HEK293 (cell line): ENCODE measurements at regions not wholly inside any gene's neighbourhood (a gene's known extent, or its start where the extent isn't known, plus 50 kb on each side); places are given as distances from the start of the nearest gene placed in this dataset.
A peak's percentile ranks its signal among the peaks of the same experiment; 100 is the strongest.

Experiments used
- CTCF ChIA-PET: fragments of 350-600 bp; formaldehyde crosslinking; extraction: SDS; loops from one replicate; lab custom pipeline; 2021; ENCODE audit warnings: antibody characterized with exemption; lab: Yijun Ruan, JAX
- POLR2A ChIA-PET: fragments of 300-600 bp; formaldehyde crosslinking; extraction: SDS; loops from one replicate; lab custom pipeline; 2020; ENCODE audit warnings: antibody characterized with exemption, inconsistent platforms; lab: Yijun Ruan, JAX
- H3K27ac ChIP-seq: fragments of 200-500 bp; sonication (Bioruptor generic); 2 replicates; pipeline ENCODE4 v1.5.1; 2014; ENCODE audit warnings: low read depth, low read length, control low read depth, inconsistent platforms; ENCODE audit errors: extremely low read depth
- H3K36me3 ChIP-seq, 2 experiments: fragments of 200-500 bp in 1 of 2; sonication (Bioruptor generic) in 1 of 2; 1 replicate in 1 of 2; 2 replicates in 1 of 2; pipeline ENCODE4 v1.5.1; 2014 to 2017; ENCODE audit warnings: inconsistent platforms in 2 of 2, low read length in 2 of 2; ENCODE audit not compliant: control insufficient read depth in 2 of 2, insufficient read depth in 1 of 2
- H3K4me1 ChIP-seq: fragments of 200-500 bp; sonication (Bioruptor generic); 2 replicates; pipeline ENCODE4 v1.5.1; 2014; ENCODE audit warnings: mild to moderate bottlenecking, low read length, inconsistent platforms; ENCODE audit not compliant: control insufficient read depth, insufficient read depth
- H3K4me3 ChIP-seq: 2 replicates; pipeline ENCODE4 v1.5.1; 2011; ENCODE audit warnings: low read depth, mild to moderate bottlenecking, control low read depth, low read length, moderate library complexity
- H3K9me3 ChIP-seq: fragments of 200-500 bp; sonication (Bioruptor generic); 2 replicates; pipeline ENCODE4 v1.5.1; 2014; ENCODE audit warnings: low read depth, low read length, inconsistent platforms; ENCODE audit not compliant: control insufficient read depth, insufficient read depth
- EGR2 ChIP-seq: fragments of 450-650 bp; formaldehyde crosslinking; IDR thresholded peaks from 2 replicates; pipeline ENCODE4 v1.5.1; 2016; ENCODE audit warnings: low read depth, missing biosample characterization, missing genetic modification characterization
- GLIS2 ChIP-seq: fragments of 450-650 bp; formaldehyde crosslinking; IDR thresholded peaks from 2 replicates; pipeline ENCODE4 v1.5.1; 2016; ENCODE audit warnings: missing biosample characterization, missing genetic modification characterization
- KLF16 ChIP-seq: fragments of 450-650 bp; formaldehyde crosslinking; IDR thresholded peaks from 2 replicates; pipeline ENCODE4 v1.5.1; 2017; ENCODE audit warnings: missing biosample characterization, missing genetic modification characterization
- KLF8 ChIP-seq: fragments of 450-650 bp; formaldehyde crosslinking; IDR thresholded peaks from 2 replicates; pipeline ENCODE4 v1.5.1; 2016; ENCODE audit warnings: missing biosample characterization, missing genetic modification characterization
- PRDM2 ChIP-seq: fragments of 450-650 bp; formaldehyde crosslinking; IDR thresholded peaks from 2 replicates; pipeline ENCODE4 v1.5.1; 2016; ENCODE audit warnings: missing biosample characterization, missing genetic modification characterization, borderline replicate concordance
- SCRT1 ChIP-seq: fragments of 450-650 bp; formaldehyde crosslinking; IDR thresholded peaks from 2 replicates; pipeline ENCODE4 v1.5.1; 2016; ENCODE audit warnings: missing biosample characterization, missing genetic modification characterization, borderline replicate concordance
- SP7 ChIP-seq: fragments of 450-650 bp; formaldehyde crosslinking; IDR thresholded peaks from 2 replicates; pipeline ENCODE4 v1.5.1; 2016; ENCODE audit warnings: missing biosample characterization, missing genetic modification characterization
- TRIM28 ChIP-seq: IDR thresholded peaks from 2 replicates; pipeline ENCODE4 v1.6.1; 2011; ENCODE audit warnings: low read length, control low read depth, borderline replicate concordance
- ZBTB7A ChIP-seq: fragments of 450-650 bp; formaldehyde crosslinking; IDR thresholded peaks from 2 replicates; pipeline ENCODE4 v1.5.1; 2016; ENCODE audit warnings: low read depth, missing biosample characterization, missing genetic modification characterization
- ZNF132 ChIP-seq: fragments of 450-650 bp; formaldehyde crosslinking; IDR thresholded peaks from 2 replicates; pipeline ENCODE4 v1.5.1; 2017; ENCODE audit warnings: missing biosample characterization, missing genetic modification characterization, borderline replicate concordance
- ZNF2 ChIP-seq: fragments of 450-650 bp; formaldehyde crosslinking; IDR thresholded peaks from 2 replicates; pipeline ENCODE4 v1.5.1; 2016; ENCODE audit warnings: missing biosample characterization, missing genetic modification characterization
- ZNF335 ChIP-seq: fragments of 450-650 bp; formaldehyde crosslinking; conservative IDR thresholded peaks from 2 replicates; pipeline ENCODE4 v1.5.1; 2016; ENCODE audit warnings: missing biosample characterization, missing genetic modification characterization
- ZNF473 ChIP-seq: fragments of 450-650 bp; formaldehyde crosslinking; IDR thresholded peaks from 2 replicates; pipeline ENCODE4 v1.5.1; 2017; ENCODE audit warnings: missing biosample characterization, missing genetic modification characterization
- ZNF600 ChIP-seq: fragments of 450-650 bp; formaldehyde crosslinking; IDR thresholded peaks from 2 replicates; pipeline ENCODE4 v1.5.1; 2016; ENCODE audit warnings: missing biosample characterization, missing genetic modification characterization
- ZNF776 ChIP-seq: fragments of 450-650 bp; formaldehyde crosslinking; IDR thresholded peaks from 2 replicates; pipeline ENCODE4 v1.5.0; 2017; ENCODE audit warnings: missing biosample characterization, missing genetic modification characterization, borderline replicate concordance
- ZSCAN4 ChIP-seq: fragments of 450-650 bp; formaldehyde crosslinking; IDR thresholded peaks from 2 replicates; pipeline ENCODE4 v1.5.1; 2017; ENCODE audit warnings: missing biosample characterization, missing genetic modification characterization
- ZXDB ChIP-seq: fragments of 450-650 bp; formaldehyde crosslinking; IDR thresholded peaks from 2 replicates; pipeline ENCODE4 v1.5.1; 2016; ENCODE audit warnings: missing biosample characterization, missing genetic modification characterization
- TF ChIP-seq, protein P1 (sequence below): IDR thresholded peaks from 2 replicates; pipeline ENCODE4 v1.6.1; 2011; ENCODE audit warnings: mild to moderate bottlenecking, low read depth, low read length, borderline replicate concordance
- TF ChIP-seq, protein P2 (sequence below): fragments of 450-650 bp; formaldehyde crosslinking; IDR thresholded peaks from 2 replicates; pipeline ENCODE4; 2016; ENCODE audit warnings: missing biosample characterization, missing genetic modification characterization

DNA sequence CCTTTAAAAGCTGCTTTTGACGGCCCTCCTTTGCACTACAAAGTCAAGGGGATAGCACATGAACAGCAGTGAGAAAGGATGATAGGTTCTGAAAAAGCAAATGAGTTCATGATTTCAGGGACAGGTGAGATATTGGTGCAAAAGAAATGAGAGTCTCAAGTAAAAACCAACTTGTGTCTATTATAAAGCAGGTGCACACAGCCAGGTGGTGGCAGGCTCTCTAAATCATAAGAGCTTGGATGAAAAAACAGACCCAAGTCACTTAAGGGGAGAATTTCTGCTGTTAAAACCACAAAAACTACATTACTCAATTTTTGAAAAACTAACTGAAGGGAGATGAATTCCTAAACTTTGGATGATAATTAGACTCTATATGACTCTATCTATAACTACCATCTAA lies 201.5 kb downstream of the SP3 start (continued):
- TF ChIP-seq, protein P1, sequence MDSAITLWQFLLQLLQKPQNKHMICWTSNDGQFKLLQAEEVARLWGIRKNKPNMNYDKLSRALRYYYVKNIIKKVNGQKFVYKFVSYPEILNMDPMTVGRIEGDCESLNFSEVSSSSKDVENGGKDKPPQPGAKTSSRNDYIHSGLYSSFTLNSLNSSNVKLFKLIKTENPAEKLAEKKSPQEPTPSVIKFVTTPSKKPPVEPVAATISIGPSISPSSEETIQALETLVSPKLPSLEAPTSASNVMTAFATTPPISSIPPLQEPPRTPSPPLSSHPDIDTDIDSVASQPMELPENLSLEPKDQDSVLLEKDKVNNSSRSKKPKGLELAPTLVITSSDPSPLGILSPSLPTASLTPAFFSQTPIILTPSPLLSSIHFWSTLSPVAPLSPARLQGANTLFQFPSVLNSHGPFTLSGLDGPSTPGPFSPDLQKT, result no peak

DNA sequence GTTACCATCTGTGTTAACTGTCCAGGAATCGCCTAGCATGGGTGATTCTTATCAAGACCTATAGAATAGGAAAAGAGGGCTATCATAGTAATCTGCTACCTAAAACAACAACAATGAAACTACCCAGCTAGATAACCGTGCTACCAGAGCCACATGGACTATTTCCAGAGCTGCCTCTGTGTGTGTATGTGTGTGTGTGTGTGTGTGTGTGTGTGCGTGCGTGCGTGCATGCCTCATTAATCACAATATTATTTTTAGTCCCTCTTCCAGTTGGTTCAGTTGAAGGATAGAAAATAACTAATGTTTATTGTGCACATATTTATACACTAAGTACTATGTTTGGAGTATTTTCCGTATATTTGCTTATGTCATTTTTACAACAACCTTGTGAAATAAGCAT lies 201.1 kb downstream of the SP3 start:
- no peaks in the 10 kb centered on the region for H3K36me3 ChIP-seq
- CTCF ChIA-PET, result interaction anchor here (0.5 to 1.2 kb wide), 4 partner anchors 58 to 577 kb away, joined by 3 to 6 read pairs (median 4); no protein-coding TSS in a partner anchor
- no peak overlapping the region for H3K27ac ChIP-seq
- H3K9me3 ChIP-seq, result no peaks in the 10 kb centered on the region
- TF ChIP-seq ZNF473, result no peak
- 0 out of 2 replicates have a peak, but pooled peaks have one; percentile 15 for TF ChIP-seq TRIM28
- 0 out of 2 replicates have a peak, but pooled peaks have one; percentile 18 for TF ChIP-seq ZSCAN4 (tag by site-specific recombination)
- H3K4me1 ChIP-seq, result no peaks in the 10 kb centered on the region
- H3K4me3 ChIP-seq, result no peak overlapping the region
- POLR2A ChIA-PET, result no interaction called here

GRCh38 chr2:173766537-173767289 lies 198.5 kb downstream of the SP3 start:
- ChIA-PET POLR2A (no interaction called here), CTCF (interaction anchor here (0.9 kb wide), 1 partner anchor 17 kb away, joined by 4 read pairs; no protein-coding TSS in a partner anchor)
- Histone ChIP-seq H3K4me1 (no peaks in the 10 kb centered on the region), H3K9me3 (no peaks in the 10 kb centered on the region), H3K36me3 (no peaks in the 10 kb centered on the region), H3K4me3 (no peak overlapping the region), H3K27ac (no peak overlapping the region)
- TF ChIP-seq ZNF2 (tag by site-specific recombination) (no peak), KLF8 (no peak), SCRT1 (tag by site-specific recombination) (no peak), ZNF776 (tag by site-specific recombination) (no peak), ZBTB7A (tag by site-specific recombination) (no peak), EGR2 (tag by site-specific recombination) (no peak), SP7 (no peak), ZXDB (tag by site-specific recombination) (no peak)
- TF ChIP-seq, protein P2, sequence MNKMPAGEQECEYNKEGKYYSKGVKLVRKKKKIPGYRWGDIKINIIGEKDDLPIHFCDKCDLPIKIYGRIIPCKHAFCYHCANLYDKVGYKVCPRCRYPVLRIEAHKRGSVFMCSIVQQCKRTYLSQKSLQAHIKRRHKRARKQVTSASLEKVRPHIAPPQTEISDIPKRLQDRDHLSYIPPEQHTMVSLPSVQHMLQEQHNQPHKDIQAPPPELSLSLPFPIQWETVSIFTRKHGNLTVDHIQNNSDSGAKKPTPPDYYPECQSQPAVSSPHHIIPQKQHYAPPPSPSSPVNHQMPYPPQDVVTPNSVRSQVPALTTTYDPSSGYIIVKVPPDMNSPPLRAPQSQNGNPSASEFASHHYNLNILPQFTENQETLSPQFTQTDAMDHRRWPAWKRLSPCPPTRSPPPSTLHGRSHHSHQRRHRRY, result no peak

DNA sequence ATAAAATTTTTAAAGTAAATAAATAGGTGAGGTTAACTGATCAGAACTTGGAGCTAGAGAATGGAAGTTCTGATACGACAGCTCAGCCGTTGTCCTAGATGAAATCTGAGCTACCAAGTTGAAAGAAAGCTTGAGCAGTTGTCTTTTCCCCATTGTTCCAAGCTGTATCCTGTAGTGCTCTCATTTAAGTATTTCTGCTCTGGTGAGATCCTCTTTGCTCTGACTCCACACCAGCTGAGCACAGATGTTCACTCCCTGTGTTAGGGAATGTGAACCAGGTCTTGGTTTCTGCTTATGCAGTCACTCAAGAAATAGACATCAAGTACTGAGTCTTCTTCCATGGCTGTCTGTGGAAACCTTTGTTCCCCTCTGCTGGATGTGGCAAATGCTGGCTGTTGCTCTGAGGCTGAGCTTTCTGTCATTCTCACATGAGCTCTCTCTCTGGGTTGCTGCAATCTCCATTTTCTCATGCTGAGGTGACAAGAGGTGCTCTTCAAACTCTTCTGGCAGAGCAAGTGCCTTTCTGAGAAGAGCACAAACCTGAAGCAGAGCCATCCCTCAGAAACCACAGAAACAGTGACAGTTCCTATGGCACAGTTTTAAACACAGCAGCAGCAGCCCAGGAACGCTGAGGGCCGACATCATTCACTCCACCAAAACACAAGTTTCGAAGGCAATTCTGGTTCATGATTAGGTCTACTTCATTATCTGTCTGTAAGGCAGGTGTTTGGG lies 194.1 kb downstream of the SP3 start:
- ChIA-PET CTCF (interaction anchor here (1.7 kb wide), 1 partner anchor 10 kb away, joined by 6 read pairs; no protein-coding TSS in a partner anchor), POLR2A (no interaction called here)
- H3K36me3 ChIP-seq, result no peaks in the 10 kb centered on the region
- no peaks in the 10 kb centered on the region for H3K9me3 ChIP-seq
- H3K4me3 ChIP-seq, result no peak overlapping the region
- no peak overlapping the region for H3K27ac ChIP-seq
- H3K4me1 ChIP-seq, result no peaks in the 10 kb centered on the region
- TF ChIP-seq ZNF335 (tag by site-specific recombination), result no peak
- no peak for TF ChIP-seq PRDM2 (tag by site-specific recombination)
- TF ChIP-seq KLF16, result no peak
- no peak for TF ChIP-seq ZNF600
- TF ChIP-seq GLIS2 (tag by site-specific recombination), result no peak
- no peak for TF ChIP-seq ZNF132 (tag by site-specific recombination)
